ENCODE measurements at regions not wholly inside any gene's neighbourhood (a gene's known extent, or its start where the extent isn't known, plus 50 kb on each side); places are given as distances from the start of the nearest gene placed in this dataset.

- TF ChIP-seq, protein P1, sequence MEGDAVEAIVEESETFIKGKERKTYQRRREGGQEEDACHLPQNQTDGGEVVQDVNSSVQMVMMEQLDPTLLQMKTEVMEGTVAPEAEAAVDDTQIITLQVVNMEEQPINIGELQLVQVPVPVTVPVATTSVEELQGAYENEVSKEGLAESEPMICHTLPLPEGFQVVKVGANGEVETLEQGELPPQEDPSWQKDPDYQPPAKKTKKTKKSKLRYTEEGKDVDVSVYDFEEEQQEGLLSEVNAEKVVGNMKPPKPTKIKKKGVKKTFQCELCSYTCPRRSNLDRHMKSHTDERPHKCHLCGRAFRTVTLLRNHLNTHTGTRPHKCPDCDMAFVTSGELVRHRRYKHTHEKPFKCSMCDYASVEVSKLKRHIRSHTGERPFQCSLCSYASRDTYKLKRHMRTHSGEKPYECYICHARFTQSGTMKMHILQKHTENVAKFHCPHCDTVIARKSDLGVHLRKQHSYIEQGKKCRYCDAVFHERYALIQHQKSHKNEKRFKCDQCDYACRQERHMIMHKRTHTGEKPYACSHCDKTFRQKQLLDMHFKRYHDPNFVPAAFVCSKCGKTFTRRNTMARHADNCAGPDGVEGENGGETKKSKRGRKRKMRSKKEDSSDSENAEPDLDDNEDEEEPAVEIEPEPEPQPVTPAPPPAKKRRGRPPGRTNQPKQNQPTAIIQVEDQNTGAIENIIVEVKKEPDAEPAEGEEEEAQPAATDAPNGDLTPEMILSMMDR (IDR thresholded peaks at IDR 0.05) = no peak
- TF ChIP-seq EP300 (IDR thresholded peaks at IDR 0.05) (no peak), POLR2A (IDR thresholded peaks at IDR 0.05) (no peak)
These were observed 85.6 kb upstream of the FMN2 start for GRCh38 chr1:240005997-240006650.

Data from ovary (tissue), 3 donors.